Gastroesophageal sphincter (tissue), 3 donors: ENCODE measurements at regions not wholly inside any gene's neighbourhood (a gene's known extent, or its start where the extent isn't known, plus 50 kb on each side); places are given as distances from the start of the nearest gene placed in this dataset.
A peak's percentile ranks its signal among the peaks of the same experiment; 100 is the strongest.

ENCODE experiments used
- EP300 ChIP-seq: sonication (generic); formaldehyde crosslinking; IDR thresholded peaks from one replicate; pipeline ENCODE4 v1.6.1; 2017; ENCODE audit warnings: antibody characterized with exemption, mild to moderate bottlenecking
- POLR2AphosphoS5 ChIP-seq: sonication (generic); formaldehyde crosslinking; IDR thresholded peaks from one replicate; pipeline ENCODE4 v1.6.1; 2017; ENCODE audit warnings: antibody characterized with exemption
- TF ChIP-seq, protein P1 (sequence below), 4 experiments: fragments of 200-600 bp in 2 of 4; fragments of 450-650 bp in 2 of 4; sonication (generic) in 1 of 4; IDR thresholded peaks; one replicate each; pipeline ENCODE4 v1.5.1; 2017 to 2019; ENCODE audit warnings: antibody characterized with exemption in 4 of 4, mild to moderate bottlenecking in 2 of 4, moderate library complexity in 2 of 4

DNA sequence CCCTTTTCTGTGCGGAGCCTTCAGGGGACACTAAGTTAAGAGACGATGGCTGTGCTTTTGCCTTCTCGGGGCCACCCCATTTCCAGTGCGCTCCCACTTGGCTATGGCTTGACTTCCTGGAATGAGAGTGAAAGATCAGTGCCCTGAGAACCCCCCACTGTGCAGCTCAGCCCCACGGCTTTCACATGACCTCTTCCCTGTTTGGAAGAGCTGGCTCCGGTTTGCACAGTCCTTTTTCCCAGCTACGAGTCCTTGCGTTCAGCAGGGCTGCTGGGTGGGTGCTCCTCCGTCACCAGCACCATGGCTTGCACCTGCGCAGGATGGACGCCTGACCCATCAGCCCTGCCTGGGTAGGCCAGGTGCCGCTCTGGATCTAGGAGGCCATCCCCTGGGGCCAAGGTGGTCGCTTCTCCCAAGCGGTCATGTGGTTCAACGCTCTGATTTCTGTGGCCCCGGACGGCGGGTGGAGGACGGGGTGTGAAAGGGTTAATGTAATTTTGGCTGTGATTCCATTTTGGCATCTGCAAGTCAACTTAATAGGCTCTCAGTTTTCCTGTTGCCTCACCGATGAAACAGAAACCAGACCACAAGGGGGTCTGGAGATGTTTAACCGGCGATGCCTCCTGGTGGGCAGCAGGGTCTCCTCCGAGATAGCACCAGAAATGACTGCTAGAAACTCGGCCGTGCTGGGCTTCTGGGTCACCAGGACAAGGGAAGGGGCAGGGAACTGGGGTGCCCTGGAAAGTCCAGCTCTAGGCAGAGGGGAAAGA, 113.1 kb upstream of the HAAO start:
- TF ChIP-seq, protein P1, sequence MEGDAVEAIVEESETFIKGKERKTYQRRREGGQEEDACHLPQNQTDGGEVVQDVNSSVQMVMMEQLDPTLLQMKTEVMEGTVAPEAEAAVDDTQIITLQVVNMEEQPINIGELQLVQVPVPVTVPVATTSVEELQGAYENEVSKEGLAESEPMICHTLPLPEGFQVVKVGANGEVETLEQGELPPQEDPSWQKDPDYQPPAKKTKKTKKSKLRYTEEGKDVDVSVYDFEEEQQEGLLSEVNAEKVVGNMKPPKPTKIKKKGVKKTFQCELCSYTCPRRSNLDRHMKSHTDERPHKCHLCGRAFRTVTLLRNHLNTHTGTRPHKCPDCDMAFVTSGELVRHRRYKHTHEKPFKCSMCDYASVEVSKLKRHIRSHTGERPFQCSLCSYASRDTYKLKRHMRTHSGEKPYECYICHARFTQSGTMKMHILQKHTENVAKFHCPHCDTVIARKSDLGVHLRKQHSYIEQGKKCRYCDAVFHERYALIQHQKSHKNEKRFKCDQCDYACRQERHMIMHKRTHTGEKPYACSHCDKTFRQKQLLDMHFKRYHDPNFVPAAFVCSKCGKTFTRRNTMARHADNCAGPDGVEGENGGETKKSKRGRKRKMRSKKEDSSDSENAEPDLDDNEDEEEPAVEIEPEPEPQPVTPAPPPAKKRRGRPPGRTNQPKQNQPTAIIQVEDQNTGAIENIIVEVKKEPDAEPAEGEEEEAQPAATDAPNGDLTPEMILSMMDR (IDR thresholded peaks at IDR 0.05): peak in 3 of 4 experiments; percentile 46 to 49 (median 46)
- peak; percentile 44 for TF ChIP-seq POLR2AphosphoS5
- no peak for TF ChIP-seq EP300
